Uterus (tissue), 3 donors: ENCODE measurements at regions not wholly inside any gene's neighbourhood (a gene's known extent, or its start where the extent isn't known, plus 50 kb on each side); places are given as distances from the start of the nearest gene placed in this dataset.

Source experiments
- DNase-seq, 2 donors: peaks; one replicate each; pipeline ENCODE4 v3.0.0-alpha.2; 2019 to 2020
- H3K27ac ChIP-seq, 2 donors: fragments of 200-600 bp; sonication (generic); 1 replicate in 1 of 2; 2 replicates in 1 of 2; pipeline ENCODE4 v1.5.1; 2016 to 2018
- H3K27me3 ChIP-seq, 2 donors: fragments of 200-600 bp; sonication (generic); one replicate each; pipeline ENCODE4 v1.5.1; 2018 to 2019; ENCODE audit warnings: control low read depth in 1 of 2
- H3K36me3 ChIP-seq, 2 donors: fragments of 200-600 bp; sonication (generic); one replicate each; pipeline ENCODE4 v1.5.1; 2019; ENCODE audit warnings: control low read depth in 1 of 2
- H3K4me1 ChIP-seq, 2 donors: fragments of 200-600 bp; sonication (generic); one replicate each; pipeline ENCODE4 v1.5.1; 2018 to 2019; ENCODE audit warnings: control low read depth in 1 of 2
- H3K4me3 ChIP-seq, 2 donors: fragments of 200-600 bp; sonication (generic); 1 replicate in 1 of 2; 2 replicates in 1 of 2; pipeline ENCODE4 v1.5.1; 2018 to 2019; ENCODE audit warnings: mild to moderate bottlenecking in 1 of 2
- H3K9me3 ChIP-seq, 2 donors: fragments of 200-600 bp; sonication (generic); one replicate each; pipeline ENCODE4 v1.5.1; 2019; ENCODE audit warnings: control low read depth in 1 of 2
- POLR2A ChIP-seq, 2 donors: fragments of 450-650 bp; IDR thresholded peaks; one replicate each; pipeline ENCODE4 v1.6.1; 2016; ENCODE audit warnings: antibody characterized with exemption in 2 of 2, mild to moderate bottlenecking in 1 of 2, moderate library complexity in 1 of 2
- intact Hi-C: fragments of 100-400 bp; cut with DNase I; formaldehyde crosslinking; loops from one replicate; pipeline ENCODE4 v1.15.1; 2023; ENCODE audit warnings: low total_unique reads
- TF ChIP-seq, protein P1 (sequence below), 4 experiments: fragments of 200-600 bp in 2 of 4; fragments of 450-650 bp in 2 of 4; sonication (generic) in 2 of 4; IDR thresholded peaks; one replicate each; pipeline ENCODE4 v1.5.1; 2016 to 2019; ENCODE audit warnings: antibody characterized with exemption in 4 of 4, mild to moderate bottlenecking in 2 of 4, moderate library complexity in 1 of 4
- donor health status: DM: yes; HTN: yes; CAD: no.

DNA sequence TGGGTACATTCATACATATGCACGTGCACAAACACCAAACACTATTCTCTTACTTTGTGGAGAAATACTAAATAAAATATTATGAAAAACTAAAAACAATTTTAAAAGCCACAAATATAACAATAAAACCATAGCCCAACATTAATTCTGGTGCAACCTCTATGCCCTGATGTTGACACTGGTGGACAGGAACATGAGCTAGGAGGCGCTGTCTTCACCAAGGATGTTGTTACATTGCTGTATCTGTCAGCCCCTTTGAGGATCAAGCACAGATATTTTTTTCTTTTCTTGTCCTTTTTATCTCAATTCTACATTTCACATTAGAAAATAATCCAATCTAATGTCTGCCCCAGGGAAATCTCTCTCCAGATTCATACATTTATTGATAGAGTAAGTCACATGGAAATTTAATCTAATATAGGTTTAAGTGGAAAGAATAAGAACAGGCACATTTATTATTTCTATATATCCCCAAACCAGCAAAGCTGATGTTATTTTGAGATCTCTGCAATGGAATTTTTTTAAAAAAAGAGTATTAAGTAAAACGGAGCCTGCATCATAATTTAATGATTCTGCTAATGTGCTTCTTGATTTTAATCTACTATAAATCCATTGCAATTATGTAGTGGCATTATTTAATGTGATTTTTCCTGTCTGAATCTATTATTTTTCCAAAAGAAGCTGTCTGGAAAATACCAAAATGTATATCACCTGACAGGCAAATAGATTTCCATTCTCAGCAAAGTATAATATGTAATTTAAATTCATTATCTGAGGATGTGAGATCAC is 716.5 kb downstream of the MTRR start:
- no peaks in the 10 kb centered on the region for H3K9me3 ChIP-seq
- H3K27ac ChIP-seq: no peak overlapping the region
- H3K27me3 ChIP-seq: no peaks in the 10 kb centered on the region
- H3K36me3 ChIP-seq: no peaks in the 10 kb centered on the region
- no peak for TF ChIP-seq POLR2A (IDR thresholded peaks at IDR 0.05)
- TF ChIP-seq, protein P1, sequence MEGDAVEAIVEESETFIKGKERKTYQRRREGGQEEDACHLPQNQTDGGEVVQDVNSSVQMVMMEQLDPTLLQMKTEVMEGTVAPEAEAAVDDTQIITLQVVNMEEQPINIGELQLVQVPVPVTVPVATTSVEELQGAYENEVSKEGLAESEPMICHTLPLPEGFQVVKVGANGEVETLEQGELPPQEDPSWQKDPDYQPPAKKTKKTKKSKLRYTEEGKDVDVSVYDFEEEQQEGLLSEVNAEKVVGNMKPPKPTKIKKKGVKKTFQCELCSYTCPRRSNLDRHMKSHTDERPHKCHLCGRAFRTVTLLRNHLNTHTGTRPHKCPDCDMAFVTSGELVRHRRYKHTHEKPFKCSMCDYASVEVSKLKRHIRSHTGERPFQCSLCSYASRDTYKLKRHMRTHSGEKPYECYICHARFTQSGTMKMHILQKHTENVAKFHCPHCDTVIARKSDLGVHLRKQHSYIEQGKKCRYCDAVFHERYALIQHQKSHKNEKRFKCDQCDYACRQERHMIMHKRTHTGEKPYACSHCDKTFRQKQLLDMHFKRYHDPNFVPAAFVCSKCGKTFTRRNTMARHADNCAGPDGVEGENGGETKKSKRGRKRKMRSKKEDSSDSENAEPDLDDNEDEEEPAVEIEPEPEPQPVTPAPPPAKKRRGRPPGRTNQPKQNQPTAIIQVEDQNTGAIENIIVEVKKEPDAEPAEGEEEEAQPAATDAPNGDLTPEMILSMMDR (IDR thresholded peaks at IDR 0.05): no peak
- no peak overlapping the region for H3K4me3 ChIP-seq
- no peaks in the 10 kb centered on the region for H3K4me1 ChIP-seq
- DNase-seq: no peak
- intact Hi-C loops: no loop called here

DNA sequence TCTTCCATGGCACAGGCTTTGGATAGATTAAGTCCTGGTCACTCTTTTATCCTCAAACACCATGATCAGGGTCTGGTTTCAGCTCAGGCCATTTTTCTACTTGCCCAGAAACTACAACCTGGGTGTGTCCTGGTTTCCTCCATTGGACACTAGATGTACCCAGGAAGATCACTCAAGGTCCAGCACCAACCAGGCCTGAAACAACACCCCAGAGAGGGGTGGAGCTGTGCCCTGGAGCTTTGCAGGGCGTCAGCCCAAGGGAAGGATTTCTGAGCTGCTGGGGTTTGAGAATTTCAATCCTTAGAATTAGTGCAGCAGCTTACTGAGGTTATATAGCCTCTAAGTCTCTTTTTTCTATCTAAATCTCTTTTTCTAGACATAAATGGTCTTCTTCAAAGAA is 722.0 kb downstream of the MTRR start:
- intact Hi-C loops: no loop called here
- H3K27me3 ChIP-seq: no peaks in the 10 kb centered on the region
- no peak overlapping the region for H3K27ac ChIP-seq
- H3K36me3 ChIP-seq: no peaks in the 10 kb centered on the region
- H3K4me3 ChIP-seq: no peak overlapping the region
- DNase-seq: no peak
- no peaks in the 10 kb centered on the region for H3K9me3 ChIP-seq
- TF ChIP-seq, protein P1 (IDR thresholded peaks at IDR 0.05): no peak
- no peak for TF ChIP-seq POLR2A (IDR thresholded peaks at IDR 0.05)
- no peaks in the 10 kb centered on the region for H3K4me1 ChIP-seq

DNA sequence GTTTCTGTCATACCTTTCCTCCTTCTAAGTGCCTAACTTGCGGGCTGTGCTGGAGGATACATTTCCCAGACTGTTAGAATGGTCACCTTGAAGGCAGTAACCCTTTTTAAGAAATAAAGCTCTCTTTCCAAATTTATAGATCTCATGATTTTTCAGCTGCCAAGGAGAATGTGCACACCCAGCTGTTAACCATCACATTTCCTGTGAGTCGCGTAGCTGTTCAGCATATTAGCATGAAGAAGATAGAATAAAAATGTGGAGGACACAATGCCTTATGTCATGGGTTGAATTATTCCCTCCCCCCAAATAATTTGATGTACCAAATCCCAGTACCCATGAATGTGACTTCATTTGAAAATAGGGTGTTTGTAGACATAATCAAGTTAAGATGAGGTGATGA is 729.4 kb downstream of the MTRR start:
- Histone ChIP-seq H3K27me3 (no peaks in the 10 kb centered on the region), H3K27ac (no peak overlapping the region), H3K9me3 (no peaks in the 10 kb centered on the region), H3K4me1 (no peaks in the 10 kb centered on the region), H3K4me3 (no peak overlapping the region), H3K36me3 (no peaks in the 10 kb centered on the region)
- no peak for TF ChIP-seq POLR2A (IDR thresholded peaks at IDR 0.05)
- TF ChIP-seq, protein P1 (IDR thresholded peaks at IDR 0.05): no peak
- DNase-seq: no peak
- intact Hi-C loops: no loop called here

DNA sequence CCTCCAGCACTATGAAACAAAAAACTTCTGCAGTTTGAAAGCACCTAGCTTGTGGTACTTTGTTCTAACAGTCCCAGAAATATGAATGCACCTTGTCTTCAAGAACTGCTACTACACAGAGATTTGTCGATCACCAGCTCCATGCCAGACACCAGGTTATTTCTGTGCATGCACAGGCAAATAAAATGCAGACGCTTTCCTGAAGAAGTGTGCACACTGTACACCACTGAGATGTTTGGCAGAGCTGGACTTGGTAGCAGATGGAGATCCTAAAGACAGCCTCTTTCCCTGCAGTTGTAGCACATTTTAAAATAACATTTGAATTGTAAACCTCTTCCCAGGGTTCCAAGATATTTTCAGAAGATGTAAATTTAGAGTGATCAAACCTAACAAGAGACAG is 730.0 kb downstream of the MTRR start:
- Histone ChIP-seq H3K4me3 (no peak overlapping the region), H3K4me1 (no peaks in the 10 kb centered on the region), H3K27ac (no peak overlapping the region), H3K9me3 (no peaks in the 10 kb centered on the region), H3K27me3 (no peaks in the 10 kb centered on the region), H3K36me3 (no peaks in the 10 kb centered on the region)
- DNase-seq: no peak
- intact Hi-C loops: no loop called here
- no peak for TF ChIP-seq POLR2A (IDR thresholded peaks at IDR 0.05)
- TF ChIP-seq, protein P1 (IDR thresholded peaks at IDR 0.05): no peak

DNA sequence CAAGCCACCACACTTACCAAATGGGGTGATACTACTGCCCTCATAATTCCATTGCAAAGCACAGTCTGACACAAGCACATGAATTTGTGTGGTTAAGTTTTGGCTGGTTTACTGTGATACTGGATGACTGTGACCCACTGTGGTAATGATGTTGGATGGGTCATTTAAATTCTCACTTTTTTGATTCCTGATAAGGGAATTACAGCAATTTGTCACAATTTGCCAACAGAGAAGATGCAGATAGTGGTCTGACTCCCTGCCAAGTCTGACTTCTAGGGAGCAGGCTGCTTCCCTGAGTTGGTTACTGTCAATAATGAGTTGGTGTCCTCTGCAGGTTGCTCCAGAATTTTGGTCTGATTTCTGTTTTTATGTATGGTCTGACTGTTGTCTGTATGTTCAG is 731.9 kb downstream of the MTRR start:
- intact Hi-C loops: no loop called here
- Histone ChIP-seq H3K9me3 (no peaks in the 10 kb centered on the region), H3K27ac (no peak overlapping the region), H3K36me3 (no peaks in the 10 kb centered on the region), H3K4me1 (no peaks in the 10 kb centered on the region), H3K4me3 (no peak overlapping the region), H3K27me3 (no peaks in the 10 kb centered on the region)
- DNase-seq: no peak
- no peak for TF ChIP-seq POLR2A (IDR thresholded peaks at IDR 0.05)
- TF ChIP-seq, protein P1 (IDR thresholded peaks at IDR 0.05): no peak
